Lung microvascular endothelial cell (primary cell): ENCODE measurements at regions not wholly inside any gene's neighbourhood (a gene's known extent, or its start where the extent isn't known, plus 50 kb on each side); places are given as distances from the start of the nearest gene placed in this dataset.

Source experiments
- DNase-seq, 2 donors: peaks; one replicate each; pipeline versions ENCODE4 v3.0.0 to v3.0.0-alpha.2; 2010; ENCODE audit warnings: low read depth in 2 of 2

DNA sequence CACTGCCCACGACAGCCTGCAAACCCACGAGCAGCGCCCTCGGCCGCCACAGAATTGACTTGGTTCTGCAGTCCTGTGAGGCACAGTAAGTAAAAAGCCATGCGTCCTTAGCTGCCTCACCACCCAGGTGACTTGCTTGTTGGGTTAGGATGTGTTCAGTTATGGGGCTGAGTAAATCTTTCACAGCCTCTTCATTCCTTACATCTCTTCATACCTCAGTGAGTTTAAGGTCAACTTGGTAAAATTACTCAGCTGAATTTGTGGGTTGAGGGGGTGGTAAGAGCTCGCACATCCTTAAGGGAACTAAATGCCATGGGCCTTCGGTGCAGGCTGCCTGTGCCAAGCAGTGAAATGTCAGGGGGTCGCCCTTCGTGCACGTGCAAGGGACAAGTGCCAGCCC, 165.2 kb upstream of the ALKAL2 start:
- no peak for DNase-seq

DNA sequence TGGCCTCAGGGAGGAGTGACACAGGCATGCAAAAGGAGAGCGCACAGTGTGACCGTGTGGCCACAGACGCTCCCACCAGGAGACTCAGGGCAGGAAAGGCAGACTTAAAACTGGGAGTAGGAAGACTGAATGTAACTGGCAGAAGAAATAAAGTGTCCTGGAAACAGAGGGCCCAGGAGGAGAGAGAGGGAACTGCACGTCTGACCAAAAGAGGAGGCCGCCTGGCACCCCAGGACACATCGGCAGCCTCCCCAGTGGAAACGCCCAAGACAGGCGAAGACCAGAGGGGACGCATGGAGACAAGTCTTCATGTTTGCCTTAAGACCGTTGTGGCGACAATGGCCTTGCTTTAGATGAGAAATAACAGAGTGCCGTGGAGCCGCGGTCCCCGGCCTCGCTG, 163.6 kb upstream of the ALKAL2 start:
- no peak for DNase-seq

DNA sequence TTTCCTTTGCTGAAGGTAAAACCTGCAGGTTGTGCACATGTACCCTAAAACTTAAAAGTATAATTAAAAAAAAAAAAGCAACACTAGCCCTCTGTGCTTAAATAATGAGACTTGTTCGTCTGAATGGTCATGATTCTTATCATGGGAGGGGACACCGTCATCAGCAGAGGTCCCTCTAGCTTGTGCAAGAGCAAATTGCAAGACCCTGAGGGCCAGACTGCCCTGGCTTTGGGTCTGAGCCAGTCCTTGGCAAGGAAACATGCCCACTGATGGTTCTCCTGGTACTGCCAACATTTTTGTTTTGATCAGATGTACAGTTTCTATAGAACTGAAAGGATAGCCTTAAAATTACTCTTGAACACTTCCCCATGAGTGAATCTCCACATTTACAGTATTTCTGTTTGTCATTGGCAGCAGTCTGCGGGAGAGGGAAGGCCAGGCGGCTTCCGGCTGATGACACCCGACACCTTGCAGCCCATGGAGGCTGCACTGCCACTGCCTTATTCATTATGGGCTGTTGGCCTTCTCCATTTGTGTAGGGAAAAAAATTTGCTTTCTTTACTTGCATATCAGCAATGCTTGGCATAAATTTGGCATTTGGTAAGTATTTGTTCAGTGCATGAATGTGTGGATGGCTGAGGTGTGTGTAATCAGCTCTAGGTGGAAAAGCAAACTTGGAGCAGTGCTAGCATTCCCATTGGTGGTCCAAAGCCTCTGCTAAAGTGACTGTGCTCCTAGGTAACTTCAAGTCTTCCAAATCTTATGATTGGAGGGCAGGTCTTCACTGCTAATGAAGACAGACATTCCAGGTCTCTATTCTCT, 161.6 kb upstream of the ALKAL2 start:
- DNase-seq, result no peak

DNA sequence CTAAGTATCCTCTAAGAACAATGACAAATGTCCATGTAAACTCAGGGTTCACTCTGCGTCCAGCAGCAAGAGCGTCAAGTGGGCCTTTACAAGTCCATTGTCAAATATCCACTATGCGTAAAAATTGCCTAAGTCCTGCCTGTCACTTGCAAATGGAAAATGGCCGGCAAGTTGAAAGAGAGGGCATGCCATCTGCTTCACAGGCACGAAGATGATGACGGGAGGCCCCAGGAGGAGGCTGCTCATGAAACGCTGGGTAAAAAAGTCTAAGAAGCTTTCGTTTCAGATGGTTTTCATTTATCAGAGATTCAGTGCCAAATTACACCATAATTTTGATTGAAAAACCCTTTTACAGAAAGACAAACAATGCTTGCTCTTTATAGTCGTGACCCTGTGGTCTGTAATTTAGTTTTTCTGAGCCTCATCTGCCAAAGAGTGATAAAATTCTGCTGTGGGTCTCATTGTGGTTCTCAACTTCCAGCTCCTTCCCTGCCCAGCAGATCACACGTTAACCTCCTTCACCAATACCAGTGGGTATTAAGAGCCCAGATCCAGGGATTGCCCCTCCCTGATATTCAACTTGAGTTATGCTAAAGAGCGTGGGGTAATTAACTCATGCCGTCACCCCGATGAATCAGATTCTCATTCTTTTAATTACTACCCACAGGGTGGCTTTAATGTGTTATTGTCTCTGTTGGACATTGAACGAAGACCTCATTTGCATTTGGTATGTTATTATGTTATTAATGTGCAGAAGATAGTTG, 160.2 kb upstream of the ALKAL2 start:
- no peak for DNase-seq

- no peak for DNase-seq
These were observed 159.2 kb upstream of the ALKAL2 start for GRCh38 chr2:446963-447530.

- DNase-seq, result no peak
These were observed 158.5 kb upstream of the ALKAL2 start for GRCh38 chr2:446303-446874.

DNA sequence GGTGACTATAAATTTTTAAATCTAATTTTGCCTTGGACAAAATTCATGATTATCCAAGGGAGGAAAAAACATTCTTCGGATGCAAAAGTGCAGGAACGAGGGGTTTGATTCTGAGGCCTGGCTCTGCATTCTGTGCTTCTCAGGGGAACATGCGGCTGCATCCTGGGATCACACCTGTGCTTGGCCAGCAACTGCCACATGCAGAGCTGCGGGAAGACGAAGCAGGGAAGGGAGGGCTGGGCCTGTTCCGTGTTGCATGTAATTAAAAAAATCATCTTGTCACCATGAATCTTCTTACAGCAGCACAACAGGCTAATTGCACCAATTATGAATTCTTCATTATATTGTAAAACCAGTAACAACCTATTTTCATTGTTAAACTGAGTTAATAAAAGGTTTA, 158.0 kb upstream of the ALKAL2 start:
- DNase-seq, result no peak

DNA sequence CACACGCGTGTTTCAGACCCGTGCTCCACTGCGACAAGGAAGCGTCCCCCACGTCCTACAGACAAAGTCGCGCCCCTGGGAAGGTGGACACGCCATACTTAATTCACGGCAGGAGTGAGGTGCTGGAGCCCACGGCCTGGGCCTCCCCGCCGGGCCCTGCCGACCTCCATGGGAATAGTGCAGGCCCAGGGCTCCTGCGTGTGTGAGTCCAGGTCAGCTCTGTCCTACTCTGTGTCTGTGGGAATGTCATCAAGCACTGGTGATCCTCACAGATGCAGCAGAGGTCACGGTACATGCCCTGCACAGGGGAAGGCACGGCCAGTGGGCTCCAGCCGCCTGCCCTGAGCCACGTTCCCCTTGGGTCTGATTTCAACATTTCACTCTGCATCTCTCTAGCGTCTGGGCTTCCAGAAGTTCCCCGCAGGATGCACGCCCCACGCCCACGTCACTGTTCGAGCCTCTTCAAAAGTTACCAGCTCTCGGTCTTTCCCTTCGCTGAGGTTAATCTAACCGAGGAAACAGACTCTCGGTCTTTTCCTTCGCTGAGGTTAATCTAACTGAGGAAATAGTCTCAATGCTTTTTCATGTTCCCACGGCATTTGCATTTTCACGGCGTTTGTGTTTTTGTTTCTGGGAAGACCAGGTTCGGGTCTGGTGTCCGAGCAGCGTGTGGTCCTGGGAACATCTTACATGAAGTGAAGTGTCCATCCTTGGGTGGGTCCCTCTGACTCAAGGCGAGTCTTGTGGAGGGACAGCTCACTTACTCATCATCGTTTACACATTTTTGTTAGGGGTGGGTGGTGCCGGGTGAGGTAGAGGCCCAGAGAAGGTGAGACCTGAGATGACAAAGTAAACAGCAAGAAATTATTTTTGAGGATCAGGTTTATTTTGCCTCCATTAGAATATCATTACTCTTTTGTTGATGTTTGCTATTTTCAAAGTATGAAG, 157.3 kb upstream of the ALKAL2 start:
- no peak for DNase-seq

DNA sequence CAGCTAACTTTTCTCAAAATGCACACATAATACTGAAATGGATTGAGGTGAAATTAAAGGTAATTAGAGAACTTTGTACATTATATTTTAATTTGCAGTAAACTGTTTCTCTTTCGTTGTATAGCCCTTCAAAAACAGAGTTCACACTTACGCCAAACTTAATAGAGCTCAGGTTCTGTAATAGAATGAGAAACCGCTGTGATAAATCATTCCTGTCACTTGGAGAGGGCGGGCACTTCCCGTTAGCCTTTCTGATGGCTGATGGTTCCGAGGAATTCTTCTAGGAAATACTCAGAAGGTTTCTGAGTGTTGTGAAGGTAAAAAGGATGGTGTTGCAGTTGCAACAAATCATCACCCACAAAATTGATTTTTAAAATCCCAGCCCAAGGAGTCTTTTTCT, 155.8 kb upstream of the ALKAL2 start:
- DNase-seq, result no peak

- DNase-seq, result no peak
These were observed 155.3 kb upstream of the ALKAL2 start for GRCh38 chr2:443216-443615.

DNA sequence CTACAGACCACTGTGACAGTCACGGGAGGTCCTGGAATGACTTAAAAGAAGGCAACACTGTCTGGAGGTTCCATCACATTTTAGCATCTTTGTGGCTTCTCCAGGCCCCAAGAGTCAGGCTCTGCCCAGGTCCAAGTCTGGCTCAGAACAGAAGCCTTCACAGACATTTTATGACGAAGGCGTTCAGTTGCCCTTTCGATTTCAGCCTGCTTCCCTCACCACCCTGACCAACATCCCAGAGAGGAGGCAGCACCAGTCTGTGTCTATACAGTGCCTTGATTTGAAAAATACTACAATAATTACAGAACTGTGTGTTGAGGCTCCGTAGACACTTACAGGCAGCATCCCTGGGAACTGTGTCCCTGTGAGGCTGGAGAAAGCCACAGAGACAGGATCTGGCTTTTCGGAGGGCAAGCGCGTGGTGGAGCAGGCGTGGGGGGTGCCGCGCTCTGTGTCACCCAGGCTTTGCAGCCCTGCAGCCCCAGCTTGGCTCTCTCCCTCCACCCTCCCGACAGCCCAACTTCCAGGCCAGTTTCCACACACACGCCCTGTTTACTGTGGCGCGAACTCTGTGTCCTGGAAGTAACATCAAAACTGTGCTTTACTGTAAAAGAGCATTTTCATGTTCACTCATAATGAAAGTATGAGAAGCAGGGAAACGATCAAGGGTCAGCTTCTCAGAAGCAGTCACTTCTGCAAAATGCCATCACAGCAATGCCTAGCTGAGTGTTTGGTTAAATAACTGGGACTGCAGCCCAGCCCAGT, 153.5 kb upstream of the ALKAL2 start:
- no peak for DNase-seq

GRCh38 chr2:440403-440740, 152.5 kb upstream of the ALKAL2 start:
- DNase-seq, result no peak

- DNase-seq, result no peak
These were observed 151.9 kb upstream of the ALKAL2 start for GRCh38 chr2:439556-440402.

GRCh38 chr2:439077-439476, 151.2 kb upstream of the ALKAL2 start:
- DNase-seq, result no peak

- no peak for DNase-seq
These were observed 150.0 kb upstream of the ALKAL2 start for GRCh38 chr2:437756-438393.

DNA sequence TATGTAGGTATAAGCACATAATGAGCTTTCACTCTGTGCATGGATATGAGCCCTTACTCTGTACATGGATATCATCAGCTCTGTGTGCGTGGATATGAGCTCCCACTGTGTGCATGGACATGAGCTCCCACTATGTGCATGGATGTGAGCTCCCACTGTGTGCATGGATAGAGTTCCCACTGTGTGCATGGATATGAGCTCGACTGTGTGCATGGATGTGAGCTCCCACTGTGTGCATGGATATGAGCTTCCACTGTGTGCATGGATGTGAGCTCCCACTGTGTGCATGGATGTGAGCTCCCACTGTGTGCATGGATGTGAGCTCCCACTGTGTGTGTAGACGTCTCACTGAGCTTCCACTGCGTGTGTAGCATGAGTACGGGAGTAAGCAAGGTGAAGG, 149.3 kb upstream of the ALKAL2 start:
- no peak for DNase-seq

- no peak for DNase-seq
These were observed 148.3 kb upstream of the ALKAL2 start for GRCh38 chr2:436205-436604.

- no peak for DNase-seq
These were observed 146.7 kb upstream of the ALKAL2 start for GRCh38 chr2:434625-435024.

GRCh38 chr2:433216-433615, 145.3 kb upstream of the ALKAL2 start:
- DNase-seq, result no peak
